ENCODE measurements at regions not wholly inside any gene's neighbourhood (a gene's known extent, or its start where the extent isn't known, plus 50 kb on each side); places are given as distances from the start of the nearest gene placed in this dataset.
"Not testable (repeated sequence)": the region's sequence is repeated elsewhere in the genome, so short reads cannot be mapped to it uniquely, and the experiment has no call there.

DNA sequence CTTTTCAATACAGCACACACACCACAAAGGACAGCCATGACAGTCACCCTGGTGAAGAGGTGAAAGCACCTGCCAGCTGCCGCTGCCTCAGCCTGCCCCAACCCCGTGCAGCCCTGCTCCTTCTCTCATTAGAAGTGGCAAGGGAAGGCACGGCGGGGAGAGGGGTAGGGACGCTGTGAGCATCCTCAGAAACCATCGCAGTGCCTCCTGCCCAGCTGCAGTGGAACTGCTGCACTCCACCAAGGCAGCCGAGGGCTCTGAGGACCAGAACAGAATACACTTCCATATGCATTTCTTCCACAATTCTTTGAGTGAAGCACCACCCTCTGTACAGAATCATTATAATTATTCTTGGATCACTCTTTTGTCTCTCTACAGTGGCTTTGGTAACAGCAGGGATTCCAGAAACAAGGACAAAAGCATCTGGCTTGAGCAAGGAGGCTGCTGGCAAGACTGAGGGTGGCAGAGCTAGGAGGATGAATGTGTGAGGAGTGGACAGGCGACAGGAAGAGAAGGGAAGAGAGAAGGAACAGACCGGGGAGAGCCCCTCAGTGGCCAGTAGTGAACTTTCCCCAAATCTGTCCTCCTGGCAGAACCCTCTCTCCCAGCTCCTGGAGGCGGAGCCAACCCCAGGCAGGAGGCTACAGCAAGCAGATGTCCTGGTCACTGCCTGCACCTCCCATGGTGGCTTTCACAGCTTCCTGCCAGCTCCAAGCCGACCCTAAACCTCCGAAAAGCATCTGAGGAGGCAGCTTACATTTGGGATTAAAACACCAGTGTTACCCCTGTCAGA lies 73.2 kb downstream of the MTNR1A start:
- DNase-seq: no peak

DNA sequence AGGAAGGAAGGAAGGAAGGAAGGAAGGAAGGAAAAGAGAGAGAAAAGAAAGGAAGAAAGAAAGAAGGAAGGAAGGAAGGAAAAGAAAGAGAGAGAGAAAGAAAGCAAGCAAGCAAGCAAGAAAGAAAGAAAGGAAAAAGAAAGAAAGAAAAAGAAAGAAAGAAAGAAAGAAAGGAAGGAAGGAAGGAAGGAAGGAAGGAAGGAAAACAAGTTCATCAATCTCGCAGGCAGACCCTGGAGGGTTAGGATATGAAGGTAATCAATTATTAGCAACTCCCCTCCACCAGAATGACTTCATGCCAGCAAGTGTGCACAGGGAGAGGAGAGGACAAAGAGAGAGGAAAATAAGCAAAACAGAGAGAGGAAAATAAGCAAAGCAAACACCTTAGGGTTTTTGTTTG lies 80.2 kb downstream of the MTNR1A start:
- no peak for DNase-seq

DNA sequence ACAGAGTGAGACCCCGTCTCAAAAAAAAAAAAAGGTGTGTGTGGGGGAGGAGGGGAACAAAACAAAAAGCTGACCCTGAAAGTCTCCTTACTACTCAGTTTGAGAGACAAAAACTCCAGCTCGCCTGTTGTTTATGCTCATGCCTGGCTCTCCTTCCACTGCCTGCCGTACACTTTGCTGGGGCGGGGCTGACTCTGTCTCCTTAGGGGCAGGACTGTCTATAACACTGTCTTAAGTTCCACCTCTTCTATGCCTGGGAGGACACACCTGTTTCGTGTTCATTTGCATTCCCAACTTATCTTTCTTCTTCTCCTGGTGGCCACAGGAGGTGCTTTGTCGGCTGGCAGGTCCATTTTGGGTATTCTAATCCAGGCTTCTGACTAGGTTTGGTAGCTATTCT lies 81.4 kb downstream of the MTNR1A start:
- no peak for DNase-seq

DNA sequence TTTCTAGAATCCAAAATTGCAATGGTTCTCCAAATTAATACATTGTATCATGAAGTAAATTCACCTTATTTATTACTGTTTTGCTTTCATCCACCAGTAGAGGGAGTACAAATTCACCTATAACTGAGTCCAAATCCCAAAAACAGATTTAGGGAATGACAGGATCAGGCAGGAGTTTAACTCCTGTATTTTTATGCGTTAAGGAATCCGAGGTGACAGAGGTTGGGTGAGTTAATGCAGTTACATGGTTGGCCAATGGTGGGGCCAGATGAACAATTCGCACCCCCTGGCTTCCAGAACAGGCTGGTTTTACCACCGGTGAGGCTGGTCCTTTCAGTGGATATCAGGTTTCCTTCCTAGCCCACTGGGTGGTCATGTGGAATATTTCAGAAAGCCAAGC lies 82.4 kb downstream of the MTNR1A start:
- peak; percentile 4 to 16 for DNase-seq

DNA sequence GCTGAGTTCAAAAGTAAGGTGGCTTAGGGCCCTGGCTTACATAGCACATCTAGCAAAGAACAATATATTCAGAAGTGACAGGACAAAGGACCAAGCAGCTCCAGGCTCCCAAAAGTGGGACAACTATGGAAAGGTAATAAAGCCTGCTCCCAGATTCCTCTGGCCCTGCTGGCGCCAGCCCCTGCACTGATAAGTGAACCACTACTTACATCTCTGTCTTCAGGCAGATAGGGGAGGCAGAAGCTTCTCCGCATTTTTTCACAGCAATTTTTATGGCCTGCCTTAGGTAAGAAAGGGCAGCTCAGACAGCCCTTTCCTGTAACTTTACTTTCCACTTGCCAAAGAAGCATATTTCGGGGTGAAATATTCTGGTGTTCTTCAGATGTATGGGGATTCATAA lies 83.9 kb downstream of the MTNR1A start:
- DNase-seq: no peak

DNA sequence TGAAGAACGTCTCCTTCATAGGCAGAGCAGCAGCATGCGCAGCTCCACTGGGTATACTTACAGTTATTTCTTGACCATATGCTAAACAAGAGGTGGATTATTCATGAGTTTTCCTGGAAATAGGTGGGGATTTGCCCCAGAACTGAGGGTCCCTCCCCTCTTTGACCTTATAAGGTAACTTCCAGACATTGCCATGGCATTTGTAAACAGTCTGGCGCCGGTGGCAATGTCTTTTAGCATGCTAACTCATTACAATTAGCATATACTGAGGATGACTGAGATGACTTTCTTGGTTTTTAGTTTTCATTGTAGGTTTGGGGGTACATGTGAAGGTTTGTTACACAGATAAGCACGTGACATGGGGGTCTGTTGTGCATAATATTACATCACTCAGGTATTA lies 97.3 kb downstream of the MTNR1A start:
- DNase-seq: no peak

DNA sequence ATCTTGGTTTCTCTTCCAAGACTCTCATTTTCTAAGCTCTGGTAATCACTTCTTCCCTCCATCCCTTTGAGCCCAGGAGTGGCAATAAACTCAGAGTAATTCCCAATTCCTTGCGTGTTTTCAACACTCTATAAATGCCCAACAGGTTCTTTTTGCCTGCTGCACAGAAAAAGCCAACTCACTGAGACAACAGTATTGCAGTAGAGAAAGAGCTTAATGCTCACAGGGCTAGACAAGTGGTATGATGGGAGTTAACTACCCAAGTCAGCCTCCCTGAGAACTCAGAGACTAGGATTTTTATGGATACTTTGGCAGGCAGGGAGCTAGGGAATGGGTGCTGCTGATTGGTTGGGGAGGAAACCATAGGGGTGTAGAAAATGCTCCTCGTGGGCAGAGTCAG lies 103.4 kb downstream of the MTNR1A start:
- no peak for DNase-seq

DNA sequence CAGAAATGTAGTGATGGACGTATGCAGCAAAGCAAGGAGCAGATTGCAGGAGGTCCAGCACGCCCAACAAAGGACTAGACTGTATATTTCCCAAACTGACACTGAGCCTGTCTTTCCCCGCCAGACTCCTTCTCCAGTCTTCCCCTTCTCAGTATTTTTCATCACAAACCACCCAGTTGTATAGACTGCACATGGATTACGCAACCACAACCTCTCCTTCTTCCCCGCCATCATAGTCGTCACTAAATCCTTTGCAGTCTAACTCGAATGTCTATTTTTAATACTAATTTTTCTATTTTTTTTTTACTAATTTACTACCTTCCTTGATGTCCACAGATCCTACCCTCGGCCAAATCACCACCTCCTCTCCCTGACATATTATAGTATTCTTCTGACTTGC lies 105.4 kb downstream of the MTNR1A start:
- DNase-seq: no peak

DNA sequence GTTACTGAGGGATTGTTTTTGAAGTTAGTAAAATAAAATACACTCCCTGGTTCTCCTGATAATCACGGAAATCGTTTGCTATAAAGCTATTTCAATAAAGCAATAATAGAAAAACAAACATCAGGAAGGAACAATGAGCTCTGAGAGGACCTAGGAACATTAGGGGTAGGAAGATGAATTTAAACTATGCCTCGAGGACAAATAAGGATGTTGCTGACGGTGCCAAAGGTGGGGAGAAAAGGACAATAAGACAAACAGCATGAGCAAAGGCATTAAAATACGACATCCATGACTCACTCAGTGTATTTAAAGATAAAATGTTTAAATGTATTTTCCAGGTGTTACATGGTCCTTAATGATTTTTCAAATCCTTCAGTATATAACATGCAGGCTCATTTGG lies 110.3 kb downstream of the MTNR1A start:
- DNase-seq: no peak

DNA sequence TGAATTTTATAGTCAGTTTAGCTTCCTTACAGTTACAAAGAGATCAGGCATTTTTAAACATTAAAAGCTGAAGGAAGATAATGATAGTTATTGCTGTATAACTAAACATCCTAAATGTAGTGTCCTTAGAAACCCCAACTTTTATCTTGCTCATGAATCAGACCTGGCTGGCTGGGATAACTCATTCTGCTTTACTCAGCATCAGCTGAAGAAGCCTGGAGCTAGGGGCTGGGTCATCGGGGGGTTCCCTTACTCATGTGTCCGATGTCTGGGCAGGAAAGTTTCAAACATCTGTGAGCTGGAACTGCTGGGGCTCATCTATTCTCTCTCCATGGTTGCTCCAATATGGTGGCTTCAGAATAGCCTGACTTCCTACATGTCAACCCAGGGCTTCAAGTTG lies 113.9 kb downstream of the MTNR1A start:
- no peak for DNase-seq

DNA sequence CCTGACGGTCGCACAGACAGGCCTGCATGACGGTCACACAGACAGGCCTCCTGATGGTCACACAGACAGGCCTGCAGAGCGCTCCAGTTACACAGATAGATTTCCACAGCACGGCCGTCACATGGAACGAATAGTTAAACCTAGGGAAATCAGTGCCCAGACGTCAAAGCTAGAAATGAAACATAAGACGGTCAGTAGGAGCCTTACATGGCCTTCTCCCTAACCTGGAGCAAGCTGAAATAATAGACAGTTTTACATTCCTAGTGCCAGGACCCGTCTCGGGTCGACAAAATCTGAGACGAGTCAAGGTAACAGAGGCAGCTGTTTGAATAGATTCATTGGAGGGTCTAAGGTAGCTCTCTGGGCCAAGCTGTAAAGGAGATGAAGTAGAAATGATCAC lies 126.9 kb downstream of the MTNR1A start:
- no peak for DNase-seq

DNA sequence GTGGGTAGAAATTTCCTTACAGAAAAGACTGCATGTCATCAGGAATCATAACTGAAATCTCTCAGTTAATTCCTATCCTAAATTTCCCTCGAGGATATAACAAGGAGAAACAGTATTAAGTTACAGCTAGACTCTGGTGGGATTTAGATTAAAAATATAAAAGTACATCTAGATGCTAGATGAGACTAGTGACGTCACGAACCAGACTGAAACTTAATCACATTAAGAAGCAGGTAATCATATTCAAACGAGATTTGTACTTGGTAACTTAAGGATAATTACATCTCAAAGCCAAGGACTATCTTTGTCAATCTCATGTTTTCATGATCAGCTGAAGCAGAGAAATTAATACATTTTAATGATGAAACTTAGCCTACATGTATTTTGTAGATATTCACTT lies 130.6 kb downstream of the MTNR1A start:
- no peak for DNase-seq

DNA sequence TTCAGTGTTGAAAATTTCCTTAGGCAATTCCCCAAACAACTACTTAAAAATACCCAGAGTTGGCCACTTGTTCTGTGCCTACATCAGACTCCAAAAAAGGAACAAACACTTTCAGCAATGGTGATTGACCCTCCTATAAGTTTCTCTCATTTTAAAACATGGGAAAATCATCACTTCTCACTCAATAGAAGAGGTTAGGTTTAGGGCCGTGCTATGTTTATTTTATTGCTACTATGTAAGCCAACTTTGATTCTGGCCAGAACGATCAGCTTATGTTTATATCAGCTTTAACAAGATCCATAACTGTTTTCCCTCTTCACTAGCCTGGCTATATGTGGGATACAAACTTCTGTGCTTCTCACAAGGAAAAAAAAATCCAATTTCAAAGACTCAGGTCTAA lies 133.1 kb downstream of the MTNR1A start:
- DNase-seq: no peak

DNA sequence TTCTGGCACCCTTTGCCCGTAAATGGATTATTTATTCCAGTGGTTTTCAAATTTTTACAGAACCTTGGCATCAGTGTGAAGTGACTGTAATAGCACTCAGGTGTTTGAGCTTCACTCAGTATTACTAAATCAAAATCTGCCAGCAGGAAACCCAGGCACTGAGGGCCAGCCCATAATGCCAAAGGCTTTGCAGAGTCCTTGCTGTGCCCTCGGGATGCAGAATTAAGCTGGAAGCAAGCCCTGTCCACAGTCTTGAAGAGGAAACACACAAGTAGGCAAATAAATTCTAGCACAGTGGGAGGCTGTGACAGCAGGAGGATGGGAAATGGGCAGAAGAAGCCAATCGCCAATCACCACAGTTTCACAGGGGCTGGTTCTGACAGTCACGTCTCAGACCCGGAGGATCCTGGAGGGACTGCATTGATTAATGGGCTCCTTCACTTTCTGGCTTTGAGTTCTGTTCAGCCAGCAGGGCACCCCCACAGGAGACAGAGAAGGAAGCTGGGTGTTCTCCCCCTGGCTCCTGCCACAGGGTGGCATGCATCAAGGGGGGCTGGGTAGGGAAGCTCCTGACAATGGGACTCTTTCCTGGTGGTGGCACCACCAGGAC lies 138.8 kb downstream of the MTNR1A start:
- DNase-seq: no peak

DNA sequence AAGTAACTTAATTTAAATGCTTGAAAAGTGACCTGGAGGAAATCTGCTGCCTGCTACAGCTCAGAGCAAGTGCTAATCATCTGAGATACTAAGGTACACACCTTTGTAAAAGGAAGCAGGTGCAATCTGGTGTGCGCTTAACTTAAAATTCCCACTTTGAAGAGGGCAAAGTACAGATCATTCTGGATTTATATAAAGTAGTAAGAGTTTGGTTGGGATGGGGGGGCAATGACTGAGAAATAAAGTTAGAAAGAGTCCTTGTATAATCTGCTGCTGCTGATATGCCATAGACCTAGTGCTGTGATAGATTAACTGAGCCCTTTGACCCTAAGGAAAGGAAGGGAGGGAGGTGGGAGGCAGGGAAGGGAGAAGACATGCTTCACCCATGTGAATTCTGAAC lies 141.0 kb downstream of the MTNR1A start:
- DNase-seq: no peak

DNA sequence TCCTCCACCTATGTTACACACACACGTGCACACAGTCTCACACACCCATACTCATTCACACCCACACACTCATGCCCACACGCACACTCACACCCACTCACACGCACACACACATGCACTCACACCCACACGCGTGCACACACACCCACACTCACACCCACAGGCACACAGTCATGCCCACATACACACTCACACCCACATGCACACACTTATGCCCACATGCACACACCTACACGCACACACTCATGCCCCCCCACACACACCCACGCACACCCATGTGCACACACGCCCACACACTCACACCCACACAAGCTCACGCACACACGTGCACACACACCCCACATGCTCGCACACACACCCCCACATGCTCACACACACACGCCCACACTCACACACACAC lies 140.0 kb downstream of the F11 start:
- no peak for DNase-seq

DNA sequence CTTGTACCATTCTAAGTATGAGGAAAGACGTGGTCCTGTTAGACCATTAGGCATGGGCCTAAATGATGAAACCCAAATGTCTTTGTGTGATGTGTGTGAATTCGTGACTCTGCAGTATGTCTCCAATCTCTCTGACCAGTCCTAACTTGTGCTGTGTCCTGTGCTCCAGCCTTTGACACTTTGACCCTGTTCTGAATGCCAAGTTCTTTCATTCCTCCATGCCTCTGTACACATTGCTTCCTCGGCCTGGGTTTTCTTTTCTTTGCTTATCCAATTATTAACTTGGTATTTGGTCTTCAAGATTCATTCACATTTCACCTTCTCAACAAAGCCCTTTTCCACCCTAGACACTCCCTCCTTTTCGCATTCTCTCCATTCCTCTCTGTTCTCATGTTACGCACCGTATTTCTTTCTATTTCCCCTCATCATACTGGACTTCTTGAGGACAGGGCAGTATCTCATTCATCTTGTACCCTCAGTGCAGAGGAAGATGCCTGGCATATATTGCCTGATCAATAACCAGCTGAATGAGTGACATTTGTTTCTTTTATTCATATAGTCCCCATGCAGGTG lies 138.7 kb downstream of the F11 start:
- no peak for DNase-seq

DNA sequence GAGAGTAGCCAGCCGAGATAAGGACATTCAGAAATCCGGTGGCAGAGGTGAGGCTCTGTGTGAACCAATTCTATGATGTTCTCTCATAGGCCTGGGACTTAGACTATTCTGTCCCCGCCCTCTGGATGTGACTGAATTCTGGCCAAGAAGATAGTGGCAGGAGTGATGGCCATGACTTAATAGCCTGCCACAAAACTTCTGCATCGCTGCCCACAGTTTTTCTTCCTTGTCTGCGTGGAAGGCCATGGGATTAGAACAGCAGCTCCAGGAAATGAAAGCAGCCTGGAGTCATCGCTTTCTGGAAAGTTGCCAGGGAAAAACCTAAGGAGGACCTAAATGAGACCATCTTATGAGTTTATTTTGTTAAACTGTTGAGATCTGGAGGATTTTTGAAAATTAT lies 134.7 kb downstream of the F11 start:
- no peak for DNase-seq

DNA sequence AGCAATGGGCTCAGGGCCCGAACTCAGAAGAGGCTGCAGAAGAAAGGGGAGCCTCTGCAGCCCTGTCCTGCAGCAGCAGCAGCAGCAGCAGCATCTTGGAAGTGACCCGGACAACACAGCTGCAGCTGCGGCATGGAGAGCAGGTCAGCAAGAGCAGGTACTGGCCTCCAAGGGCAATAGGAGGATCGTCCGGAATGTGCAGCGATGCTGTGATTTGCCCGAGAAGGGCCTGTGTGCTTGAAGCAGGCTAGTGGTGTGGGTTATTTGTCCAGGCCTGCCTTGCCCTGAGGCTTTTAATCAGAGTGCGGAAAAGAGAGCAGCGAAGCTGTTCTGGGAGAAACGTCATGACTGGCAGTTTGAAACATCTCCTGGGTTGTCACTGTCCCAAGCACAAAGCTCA lies 126.0 kb downstream of the F11 start:
- DNase-seq: no peak

DNA sequence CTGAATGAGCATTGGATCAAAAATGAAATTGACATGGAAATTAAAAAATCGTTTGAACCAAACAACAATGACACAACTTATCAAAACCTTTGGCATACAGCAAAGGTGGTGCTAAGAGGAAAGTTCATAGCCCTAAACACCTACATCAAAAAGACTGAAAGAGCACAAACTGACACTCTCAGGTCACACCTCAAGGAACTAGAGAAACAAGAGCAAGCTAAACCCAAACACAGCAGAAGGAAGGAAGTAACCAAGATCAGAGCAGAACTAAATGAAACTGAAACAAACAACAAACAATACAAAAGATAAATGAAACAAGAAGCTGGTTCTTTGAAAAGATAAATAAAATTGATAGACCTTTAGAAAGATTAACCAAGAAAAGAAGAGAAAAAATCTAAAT lies 118.3 kb downstream of the F11 start:
- DNase-seq: not testable (repeated sequence)

DNA sequence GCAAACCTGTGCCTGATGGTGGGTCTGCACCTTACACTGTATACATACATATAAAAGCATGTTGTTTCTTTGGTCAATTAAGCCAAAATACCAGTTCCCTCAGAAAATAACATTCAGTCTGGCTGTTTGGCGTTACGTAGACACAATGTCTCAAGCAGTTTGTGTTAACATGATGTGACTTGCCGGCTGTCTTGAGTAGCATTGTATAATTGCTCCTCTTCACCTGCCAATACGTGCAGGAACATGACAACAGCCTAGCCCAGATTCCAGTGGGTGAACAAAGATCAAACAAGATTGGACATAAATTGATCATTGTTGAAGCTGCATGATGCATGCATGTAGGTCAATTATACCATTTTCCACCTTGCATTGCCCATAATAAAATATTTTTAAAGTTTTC lies 102.3 kb downstream of the F11 start:
- DNase-seq: no peak

DNA sequence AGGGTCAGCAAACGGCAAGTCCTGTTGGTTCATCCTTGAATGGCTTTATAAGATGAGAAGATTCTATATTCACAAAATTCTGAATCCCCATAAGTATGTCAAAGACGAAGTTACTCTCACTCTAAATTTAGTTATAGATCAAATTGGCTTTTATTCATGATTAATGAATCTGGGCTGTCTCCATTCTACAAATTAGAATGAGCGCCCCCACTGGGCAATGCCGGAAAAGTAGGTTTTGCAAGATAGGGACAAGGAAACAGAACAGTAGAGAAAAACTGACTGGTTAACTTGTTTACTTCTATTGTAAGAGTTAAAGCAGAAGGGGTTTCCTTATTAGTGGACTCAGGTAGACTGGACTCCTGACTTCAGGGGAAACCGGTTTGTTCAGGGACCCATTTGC lies 100.3 kb downstream of the F11 start:
- peak in 1 of 2 experiments; percentile 56 for DNase-seq

DNA sequence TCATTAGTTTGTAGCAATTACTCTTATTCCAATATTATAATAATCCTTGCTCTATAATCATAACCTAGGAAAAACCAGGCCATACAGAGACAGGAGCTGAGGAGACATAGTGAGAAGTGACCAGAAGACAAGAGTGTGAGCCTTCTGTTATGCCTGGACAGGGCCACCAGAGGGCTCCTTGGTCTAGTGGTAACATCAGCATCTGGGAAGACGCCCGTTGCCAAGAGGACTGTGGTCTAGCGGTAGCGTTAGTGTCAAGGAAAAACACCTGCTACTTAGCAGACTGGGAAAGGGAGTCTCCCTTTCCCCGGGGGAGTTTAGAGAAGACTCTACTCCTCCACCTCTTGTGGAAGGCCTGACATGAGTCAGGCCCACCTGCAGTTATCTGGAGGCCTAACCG lies 97.0 kb downstream of the F11 start:
- peak; percentile 10 to 25 for DNase-seq

DNA sequence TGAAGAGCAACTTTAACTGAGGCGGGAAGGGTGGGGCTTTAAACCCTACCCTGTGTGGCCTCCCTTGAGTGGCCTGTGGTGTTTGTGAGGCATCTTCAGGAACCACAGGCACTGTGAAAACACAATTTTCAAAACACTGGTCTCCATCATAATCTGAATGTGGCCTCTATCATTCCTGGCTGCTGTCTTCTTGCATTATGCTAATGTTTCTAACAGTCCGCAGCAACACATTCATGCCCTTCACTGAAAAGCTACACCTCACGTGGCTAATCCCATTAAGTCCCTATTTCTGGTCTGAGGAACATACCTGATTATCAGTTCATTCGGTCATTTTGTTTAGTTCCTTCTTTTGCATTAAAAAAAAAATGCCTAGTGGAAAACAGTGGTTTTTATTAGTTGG lies 94.6 kb downstream of the F11 start:
- no peak for DNase-seq
